Right lobe of liver (tissue), 6 donors: ENCODE measurements at regions not wholly inside any gene's neighbourhood (a gene's known extent, or its start where the extent isn't known, plus 50 kb on each side); places are given as distances from the start of the nearest gene placed in this dataset.

Experiments
- ATAC-seq, 4 donors: fragments of 200-7000 bp; cut with Tn5 transposase; one replicate each; pipeline ENCODE4 v1.9.1; 2020; ENCODE audit warnings: mild to moderate bottlenecking in 4 of 4, moderate library complexity in 4 of 4
- DNase-seq, 3 donors: peaks; one replicate each; pipeline ENCODE4 v3.0.0-alpha.2; 2020
- H3K27ac ChIP-seq, 3 donors: fragments of 200-600 bp; one replicate each; pipeline ENCODE4 v1.8.0; 2022
- H3K27me3 ChIP-seq, 2 donors: fragments of 200-600 bp; one replicate each; pipeline ENCODE4 v1.8.0; 2022
- H3K36me3 ChIP-seq, 4 donors: fragments of 200-600 bp; sonication (generic) in 1 of 4; one replicate each; pipeline versions ENCODE4 v1.5.1 to v1.8.0; 2017 to 2022; ENCODE audit warnings: control low read depth in 1 of 4
- H3K4me1 ChIP-seq, 4 donors: fragments of 200-600 bp; sonication (generic) in 1 of 4; one replicate each; pipeline versions ENCODE4 v1.5.1 to v1.8.0; 2017 to 2022; ENCODE audit warnings: control low read depth in 1 of 4
- H3K4me3 ChIP-seq, 3 donors: fragments of 200-600 bp; one replicate each; pipeline ENCODE4 v1.8.0; 2022
- H3K9me3 ChIP-seq, 4 donors: fragments of 200-600 bp; sonication (generic) in 1 of 4; one replicate each; pipeline versions ENCODE4 v1.5.1 to v1.8.0; 2017 to 2022; ENCODE audit warnings: control low read depth in 1 of 4
- POLR2A ChIP-seq: fragments of 450-650 bp; IDR thresholded peaks from one replicate; pipeline ENCODE4 v1.6.1; 2017; ENCODE audit warnings: antibody characterized with exemption, mild to moderate bottlenecking
- WGBS: methylation state at CpG from one replicate; pipeline ENCODE4 v1.1.6; 2018; ENCODE audit warnings: low coverage, low lambda C conversion rate; ENCODE audit not compliant: insufficient coverage; ENCODE audit errors: missing lambda C conversion rate; 5-methylcytosine and 5-hydroxymethylcytosine counted together
- intact Hi-C, 2 donors: fragments of 100-400 bp; cut with DNase I; formaldehyde crosslinking; loops; one replicate each; pipeline versions ENCODE4 v1.11.2 to v1.14.1; 2022
- TF ChIP-seq, protein P1 (sequence below), 4 donors: fragments of 200-600 bp in 3 of 4; fragments of 450-650 bp in 1 of 4; IDR thresholded peaks; one replicate each; pipeline versions ENCODE4 v1.5.1 to v1.8.0; 2016 to 2022; ENCODE audit warnings: antibody characterized with exemption in 4 of 4, mild to moderate bottlenecking in 2 of 4
- donor health status: DM: no; HTN: yes; CAD: no.
- donor health status: DM: no; HTN: no; CAD: no.
- donor health status: DM: no; HTN: no; CAD: no.
- donor health status: DM: no; HTN: yes; CAD: no.
- donor health status: DM: no; HTN: yes; CAD: no.

DNA sequence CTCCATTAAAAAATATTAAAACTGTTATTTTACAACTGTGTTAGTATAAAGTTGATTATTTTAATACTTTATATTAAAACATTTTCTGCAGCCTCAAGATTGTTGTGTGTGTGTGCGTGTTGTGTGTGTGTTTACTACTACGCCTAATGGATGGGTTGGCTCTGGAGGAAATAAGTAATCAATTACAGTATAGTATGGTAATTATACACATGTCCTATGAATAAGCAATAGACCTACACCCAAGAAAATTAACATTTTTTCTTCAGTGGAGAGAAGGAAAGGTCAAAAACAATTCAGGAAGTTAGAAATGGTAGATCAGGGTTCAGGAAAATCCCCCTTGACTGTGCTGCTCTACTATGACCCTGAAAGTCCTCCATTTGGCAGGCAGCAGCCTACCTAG, 65.7 kb upstream of the DYRK2 start:
- H3K4me3 ChIP-seq: no peak overlapping the region
- intact Hi-C loops: no loop called here
- DNase-seq (no peak), ATAC-seq (no peak)
- TF ChIP-seq, protein P1, sequence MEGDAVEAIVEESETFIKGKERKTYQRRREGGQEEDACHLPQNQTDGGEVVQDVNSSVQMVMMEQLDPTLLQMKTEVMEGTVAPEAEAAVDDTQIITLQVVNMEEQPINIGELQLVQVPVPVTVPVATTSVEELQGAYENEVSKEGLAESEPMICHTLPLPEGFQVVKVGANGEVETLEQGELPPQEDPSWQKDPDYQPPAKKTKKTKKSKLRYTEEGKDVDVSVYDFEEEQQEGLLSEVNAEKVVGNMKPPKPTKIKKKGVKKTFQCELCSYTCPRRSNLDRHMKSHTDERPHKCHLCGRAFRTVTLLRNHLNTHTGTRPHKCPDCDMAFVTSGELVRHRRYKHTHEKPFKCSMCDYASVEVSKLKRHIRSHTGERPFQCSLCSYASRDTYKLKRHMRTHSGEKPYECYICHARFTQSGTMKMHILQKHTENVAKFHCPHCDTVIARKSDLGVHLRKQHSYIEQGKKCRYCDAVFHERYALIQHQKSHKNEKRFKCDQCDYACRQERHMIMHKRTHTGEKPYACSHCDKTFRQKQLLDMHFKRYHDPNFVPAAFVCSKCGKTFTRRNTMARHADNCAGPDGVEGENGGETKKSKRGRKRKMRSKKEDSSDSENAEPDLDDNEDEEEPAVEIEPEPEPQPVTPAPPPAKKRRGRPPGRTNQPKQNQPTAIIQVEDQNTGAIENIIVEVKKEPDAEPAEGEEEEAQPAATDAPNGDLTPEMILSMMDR (IDR thresholded peaks at IDR 0.05): no peak
- TF ChIP-seq POLR2A: no peak
- H3K27me3 ChIP-seq: no peaks in the 10 kb centered on the region
- H3K27ac ChIP-seq: no peak overlapping the region
- H3K4me1 ChIP-seq: no peaks in the 10 kb centered on the region
- WGBS: 70% methylated on average over 2 of the region's 2 CpGs
- H3K9me3 ChIP-seq: no peaks in the 10 kb centered on the region
- H3K36me3 ChIP-seq: no peaks in the 10 kb centered on the region

DNA sequence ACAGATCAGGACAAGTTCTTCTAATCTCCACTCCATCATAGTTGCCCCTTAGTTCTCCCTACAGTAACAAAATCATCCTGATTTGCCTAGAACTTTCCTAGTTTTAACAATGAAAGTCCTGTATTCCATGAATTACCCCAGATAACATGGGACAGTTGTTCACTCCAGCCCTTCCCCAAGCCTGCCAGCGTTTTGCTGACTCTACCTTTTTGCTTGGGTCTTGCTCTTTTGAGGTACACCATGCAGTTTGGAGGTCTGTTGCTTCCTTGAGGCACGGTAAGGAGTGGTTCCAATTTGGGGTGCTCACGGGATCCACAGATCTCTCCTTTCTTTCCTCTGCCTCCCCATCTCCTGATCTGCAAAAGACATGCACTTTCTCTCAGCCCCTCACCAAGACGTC, 61.6 kb upstream of the DYRK2 start:
- H3K4me1 ChIP-seq: no peaks in the 10 kb centered on the region
- TF ChIP-seq, protein P1 (IDR thresholded peaks at IDR 0.05): no peak
- no peak for TF ChIP-seq POLR2A
- WGBS: 48% methylated on average over 3 of the region's 4 CpGs
- ATAC-seq (no peak), DNase-seq (no peak)
- H3K9me3 ChIP-seq: no peaks in the 10 kb centered on the region
- no peak overlapping the region for H3K27ac ChIP-seq
- no peaks in the 10 kb centered on the region for H3K36me3 ChIP-seq
- H3K4me3 ChIP-seq: no peak overlapping the region
- H3K27me3 ChIP-seq: no peaks in the 10 kb centered on the region
- intact Hi-C loops: no loop called here

DNA sequence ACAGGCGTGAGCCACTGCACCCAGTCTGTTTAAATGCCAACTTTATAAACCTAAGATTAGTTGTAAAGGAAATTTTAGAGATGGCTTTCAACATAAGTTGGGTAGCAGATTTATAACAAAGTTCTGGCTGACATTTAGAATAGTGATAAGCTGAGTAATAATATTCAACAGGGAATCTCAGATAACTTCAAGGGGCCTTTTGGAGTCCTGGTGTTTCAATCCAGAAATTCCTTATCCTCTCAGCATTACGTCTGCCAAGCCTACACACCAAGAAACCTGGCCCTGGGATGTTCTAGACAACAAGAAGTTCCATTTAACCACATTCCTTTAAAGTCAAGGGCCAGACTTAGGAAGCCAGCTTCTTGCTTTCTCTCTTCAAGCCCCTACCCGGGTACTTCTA, 59.5 kb upstream of the DYRK2 start:
- intact Hi-C loops: no loop called here
- no peak overlapping the region for H3K4me3 ChIP-seq
- no peak overlapping the region for H3K27ac ChIP-seq
- DNase-seq: no peak
- H3K9me3 ChIP-seq: no peaks in the 10 kb centered on the region
- no peaks in the 10 kb centered on the region for H3K36me3 ChIP-seq
- 58% methylated on average over 3 of the region's 3 CpGs for WGBS
- TF ChIP-seq, protein P1 (IDR thresholded peaks at IDR 0.05): no peak
- TF ChIP-seq POLR2A: no peak
- H3K4me1 ChIP-seq: peaks cover 0 to 9% (median 0%) of the 10 kb centered on the region in 4 donors
- no peaks in the 10 kb centered on the region for H3K27me3 ChIP-seq
- no peak for ATAC-seq

DNA sequence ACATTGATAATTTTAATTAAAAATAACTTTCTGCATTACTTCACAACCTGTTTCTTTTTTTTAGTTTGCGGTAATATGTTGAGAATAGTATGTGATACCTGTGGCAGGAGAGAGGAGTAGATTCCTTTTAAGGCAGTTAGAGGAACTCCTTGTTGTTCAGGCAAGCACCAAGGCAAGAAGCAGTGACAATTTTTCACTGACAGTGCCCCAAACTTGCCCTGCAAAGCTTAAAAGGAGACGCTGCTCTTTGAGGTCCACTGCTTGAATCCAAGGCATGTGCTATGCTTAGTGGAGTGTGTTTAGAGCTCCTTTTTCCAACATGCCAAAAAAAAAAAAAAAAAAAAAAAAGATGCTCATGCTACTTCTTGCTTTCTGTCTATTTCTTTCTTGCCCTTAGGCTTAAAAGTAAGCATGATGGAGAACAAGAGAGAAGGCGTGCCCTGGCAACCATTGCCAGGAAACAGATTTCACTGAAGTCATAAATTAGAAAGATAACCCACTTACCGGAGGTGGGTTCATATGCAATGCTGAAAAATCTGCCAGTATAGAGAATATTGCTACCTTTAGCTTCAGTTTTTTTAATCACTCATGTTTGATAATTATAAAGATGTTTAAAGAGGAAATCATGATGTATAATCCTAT, 58.3 kb upstream of the DYRK2 start:
- TF ChIP-seq, protein P1 (IDR thresholded peaks at IDR 0.05): no peak
- TF ChIP-seq POLR2A: no peak
- ATAC-seq (no peak), DNase-seq (no peak)
- intact Hi-C loops: no loop called here
- H3K4me3 ChIP-seq: no peak overlapping the region
- H3K36me3 ChIP-seq: no peaks in the 10 kb centered on the region
- H3K27me3 ChIP-seq: no peaks in the 10 kb centered on the region
- H3K4me1 ChIP-seq: peaks cover 0 to 9% (median 0%) of the 10 kb centered on the region in 4 donors
- H3K27ac ChIP-seq: no peak overlapping the region
- no peaks in the 10 kb centered on the region for H3K9me3 ChIP-seq
- WGBS: 69% methylated on average over 3 of the region's 4 CpGs
